ENCODE measurements at regions not wholly inside any gene's neighbourhood (a gene's known extent, or its start where the extent isn't known, plus 50 kb on each side); places are given as distances from the start of the nearest gene placed in this dataset.

DNA sequence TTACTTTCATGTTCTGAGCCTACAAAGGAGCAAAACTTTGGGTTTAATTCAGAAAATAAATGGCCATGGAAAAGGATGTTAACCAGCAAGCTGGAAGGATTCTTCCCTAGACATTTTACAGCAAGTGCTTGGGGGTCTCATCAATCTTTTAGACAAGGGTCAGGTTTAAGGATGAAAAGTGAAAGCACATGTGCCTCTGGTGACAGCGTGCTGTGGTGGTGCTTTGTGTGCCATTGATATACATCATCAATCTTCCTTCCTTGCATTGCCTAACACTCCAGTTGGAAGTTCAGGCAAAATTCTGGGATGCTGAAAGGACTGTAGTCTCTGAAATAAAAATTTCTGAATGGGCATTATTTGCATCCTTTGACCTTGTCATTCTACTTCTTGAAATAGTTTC is 171.2 kb downstream of the KCNE4 start:
- no peak overlapping the region for H3K27ac ChIP-seq
- TF ChIP-seq, protein P1, sequence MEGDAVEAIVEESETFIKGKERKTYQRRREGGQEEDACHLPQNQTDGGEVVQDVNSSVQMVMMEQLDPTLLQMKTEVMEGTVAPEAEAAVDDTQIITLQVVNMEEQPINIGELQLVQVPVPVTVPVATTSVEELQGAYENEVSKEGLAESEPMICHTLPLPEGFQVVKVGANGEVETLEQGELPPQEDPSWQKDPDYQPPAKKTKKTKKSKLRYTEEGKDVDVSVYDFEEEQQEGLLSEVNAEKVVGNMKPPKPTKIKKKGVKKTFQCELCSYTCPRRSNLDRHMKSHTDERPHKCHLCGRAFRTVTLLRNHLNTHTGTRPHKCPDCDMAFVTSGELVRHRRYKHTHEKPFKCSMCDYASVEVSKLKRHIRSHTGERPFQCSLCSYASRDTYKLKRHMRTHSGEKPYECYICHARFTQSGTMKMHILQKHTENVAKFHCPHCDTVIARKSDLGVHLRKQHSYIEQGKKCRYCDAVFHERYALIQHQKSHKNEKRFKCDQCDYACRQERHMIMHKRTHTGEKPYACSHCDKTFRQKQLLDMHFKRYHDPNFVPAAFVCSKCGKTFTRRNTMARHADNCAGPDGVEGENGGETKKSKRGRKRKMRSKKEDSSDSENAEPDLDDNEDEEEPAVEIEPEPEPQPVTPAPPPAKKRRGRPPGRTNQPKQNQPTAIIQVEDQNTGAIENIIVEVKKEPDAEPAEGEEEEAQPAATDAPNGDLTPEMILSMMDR (conservative IDR thresholded peaks at IDR 0.05) = no peak
- no peak for TF ChIP-seq ZFX (IDR thresholded peaks at IDR 0.05)

- H3K27ac ChIP-seq = no peak overlapping the region
- TF ChIP-seq ZFX (IDR thresholded peaks at IDR 0.05) = no peak
Measured at GRCh38 chr2:223225266-223225665, 173.3 kb downstream of the KCNE4 start.

- no peak overlapping the region for H3K27ac ChIP-seq
- TF ChIP-seq ZFX (IDR thresholded peaks at IDR 0.05) = no peak
- TF ChIP-seq, protein P1 (conservative IDR thresholded peaks at IDR 0.05) = no peak
Measured at GRCh38 chr2:223226264-223226663, 174.3 kb downstream of the KCNE4 start.

GRCh38 chr2:223227338-223227737 is 175.3 kb downstream of the KCNE4 start:
- no peak overlapping the region for H3K27ac ChIP-seq
- TF ChIP-seq, protein P1 (conservative IDR thresholded peaks at IDR 0.05) = no peak
- TF ChIP-seq ZFX (IDR thresholded peaks at IDR 0.05) = no peak

DNA sequence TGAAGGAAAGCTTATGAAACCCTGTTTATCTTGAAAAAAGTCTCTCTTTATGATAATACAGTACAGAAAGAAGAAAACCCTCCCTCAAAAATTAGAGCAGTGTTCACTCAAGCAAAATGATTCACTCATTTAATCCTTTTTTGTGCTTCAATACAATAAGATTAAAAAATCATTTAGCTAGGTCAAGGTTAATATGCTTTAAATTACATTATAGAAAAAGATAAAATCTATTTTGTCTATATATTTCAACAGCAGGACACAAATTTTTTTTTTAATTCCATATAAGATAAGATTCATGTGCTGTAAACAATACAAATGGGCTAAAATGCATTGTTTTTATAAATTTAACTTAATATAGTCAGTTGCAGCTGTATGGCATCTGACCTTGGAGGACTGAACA is 176.9 kb downstream of the KCNE4 start:
- TF ChIP-seq, protein P1 (conservative IDR thresholded peaks at IDR 0.05) = no peak
- no peak for TF ChIP-seq ZFX (IDR thresholded peaks at IDR 0.05)
- no peak overlapping the region for H3K27ac ChIP-seq

GRCh38 chr2:223230352-223230751 is 178.4 kb downstream of the KCNE4 start:
- TF ChIP-seq, protein P1 (conservative IDR thresholded peaks at IDR 0.05) = no peak
- no peak for TF ChIP-seq ZFX (IDR thresholded peaks at IDR 0.05)
- H3K27ac ChIP-seq = no peak overlapping the region

DNA sequence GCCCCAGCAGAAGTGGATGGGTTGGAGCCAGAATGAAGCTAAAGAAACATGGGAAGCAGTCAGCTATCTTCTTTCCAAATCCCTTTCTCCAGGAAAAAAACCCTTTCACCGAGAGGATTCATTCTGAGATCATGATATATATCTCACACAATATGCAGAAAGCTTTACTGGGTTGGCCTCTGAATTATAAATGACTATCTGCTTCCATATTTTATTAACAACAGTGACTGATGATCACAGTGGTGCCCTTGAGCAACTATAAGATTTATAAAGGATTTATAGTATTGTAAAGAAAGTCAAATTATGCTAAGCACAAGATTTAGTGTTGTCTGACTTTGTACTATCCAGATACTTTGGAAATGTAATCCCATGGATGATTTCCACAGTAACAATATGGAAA is 180.3 kb downstream of the KCNE4 start:
- TF ChIP-seq, protein P1 (conservative IDR thresholded peaks at IDR 0.05) = no peak
- TF ChIP-seq ZFX (IDR thresholded peaks at IDR 0.05) = no peak
- no peak overlapping the region for H3K27ac ChIP-seq

DNA sequence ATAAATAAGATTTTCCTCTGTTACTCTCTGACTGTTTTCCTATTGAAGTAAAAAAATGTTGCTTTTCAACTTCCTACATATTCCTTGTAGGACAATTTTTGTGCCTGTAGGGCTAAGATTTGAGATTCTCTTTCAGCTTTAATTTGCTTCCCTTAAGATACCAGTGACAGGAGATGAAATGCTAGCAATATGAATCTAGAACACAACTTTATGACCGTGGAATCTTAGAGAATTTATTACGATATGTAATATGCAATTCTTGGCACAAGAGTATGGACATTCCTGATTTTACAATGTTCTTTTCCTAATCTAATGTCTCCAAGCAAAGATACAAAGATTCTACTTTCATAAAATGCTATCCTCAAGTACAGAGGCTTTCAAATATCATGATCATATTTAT is 180.9 kb downstream of the KCNE4 start:
- no peak overlapping the region for H3K27ac ChIP-seq
- no peak for TF ChIP-seq ZFX (IDR thresholded peaks at IDR 0.05)
- TF ChIP-seq, protein P1 (conservative IDR thresholded peaks at IDR 0.05) = no peak

All from C4-2B (cell line).